HG03135 (cell line): ENCODE measurements at regions not wholly inside any gene's neighbourhood (a gene's known extent, or its start where the extent isn't known, plus 50 kb on each side); places are given as distances from the start of the nearest gene placed in this dataset.

Experiments
- ATAC-seq: cut with Tn5 transposase; IDR thresholded peaks from one replicate; pipeline ENCODE4 v1.9.1; 2021; ENCODE audit warnings: mild to moderate bottlenecking, moderate library complexity; ENCODE audit not compliant: unreplicated experiment

GRCh38 chr11:123261345-123262106, 66.5 kb upstream of the CLMP start:
- no peak for ATAC-seq

GRCh38 chr11:123260511-123261211, 65.6 kb upstream of the CLMP start:
- no peak for ATAC-seq

- no peak for ATAC-seq
These were observed 63.8 kb upstream of the CLMP start for GRCh38 chr11:123258877-123259276.

- ATAC-seq = no peak
These were observed 62.3 kb upstream of the CLMP start for GRCh38 chr11:123257370-123257769.

GRCh38 chr11:123255909-123256308, 60.9 kb upstream of the CLMP start:
- no peak for ATAC-seq

GRCh38 chr11:123254357-123254756, 59.3 kb upstream of the CLMP start:
- ATAC-seq = no peak

GRCh38 chr11:123253911-123254310, 58.9 kb upstream of the CLMP start:
- ATAC-seq = no peak

- no peak for ATAC-seq
These were observed 58.2 kb upstream of the CLMP start for GRCh38 chr11:123253223-123253622.

GRCh38 chr11:123251657-123252344, 56.8 kb upstream of the CLMP start:
- no peak for ATAC-seq

- no peak for ATAC-seq
These were observed 56.0 kb upstream of the CLMP start for GRCh38 chr11:123250892-123251656.

GRCh38 chr11:123249354-123249753, 54.3 kb upstream of the CLMP start:
- ATAC-seq = no peak

GRCh38 chr11:123247813-123248379, 52.8 kb upstream of the CLMP start:
- no peak for ATAC-seq

GRCh38 chr11:123247496-123247799, 52.4 kb upstream of the CLMP start:
- ATAC-seq = no peak

- ATAC-seq = peak; percentile 88
These were observed 51.9 kb upstream of the CLMP start for GRCh38 chr11:123246749-123247495.

GRCh38 chr11:123245567-123245966, 50.5 kb upstream of the CLMP start:
- no peak for ATAC-seq
